ENCODE measurements at regions not wholly inside any gene's neighbourhood (a gene's known extent, or its start where the extent isn't known, plus 50 kb on each side); places are given as distances from the start of the nearest gene placed in this dataset.

DNA sequence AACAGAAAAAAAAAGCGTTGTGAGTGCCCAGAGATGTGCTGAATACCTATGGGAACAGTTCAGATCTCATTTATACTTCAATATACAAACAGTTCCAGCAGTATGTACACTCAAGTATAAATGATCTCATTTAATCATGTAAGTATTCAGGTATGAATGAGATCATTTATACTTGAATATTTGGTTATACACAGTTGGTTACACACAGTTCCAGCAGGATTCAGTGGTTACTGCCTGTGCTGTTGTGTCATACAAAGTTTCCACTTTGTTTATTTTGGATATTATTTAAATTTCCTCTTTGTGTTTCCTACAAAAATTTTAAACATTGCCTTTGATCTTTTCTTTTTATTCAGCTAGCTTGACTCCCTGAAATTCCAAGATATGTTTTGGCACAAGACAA lies 293.5 kb upstream of the SLC39A10 start (continued):
- TF ChIP-seq MXD4 (CRISPR knock-in tag; IDR thresholded peaks at IDR 0.05; ENCODE audit: borderline replicate concordance), result no peak

DNA sequence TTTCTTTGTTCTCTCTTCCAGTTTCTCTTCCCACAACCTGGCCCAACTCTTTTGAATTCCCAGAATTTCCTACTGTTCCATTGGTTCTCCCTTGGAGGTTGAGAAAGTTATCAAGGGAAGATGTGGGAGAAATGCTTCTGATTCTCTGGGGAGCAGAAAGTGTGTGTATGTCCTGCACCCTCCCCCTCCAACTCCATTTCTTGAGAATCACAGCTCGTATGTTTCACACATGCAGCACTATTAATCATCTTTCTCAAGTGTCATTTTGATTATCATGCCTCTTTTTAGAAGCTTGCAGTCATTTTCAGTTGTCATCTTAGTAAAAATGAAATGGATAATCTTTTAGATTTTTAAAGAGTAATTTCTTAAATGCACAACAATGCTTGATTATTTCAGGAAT lies 296.8 kb upstream of the SLC39A10 start:
- Mint-ChIP-seq H3K9me3 (peaks cover 25% of the 10 kb centered on the region), H3K27ac (no peak overlapping the region), H3K36me3 (no peaks in the 10 kb centered on the region), H3K4me1 (no peaks in the 10 kb centered on the region), H3K4me3 (no peak overlapping the region), H3K27me3 (ENCODE audit: low read depth) (no peaks in the 10 kb centered on the region)
- ATAC-seq, result no peak
- TF ChIP-seq, protein P1, sequence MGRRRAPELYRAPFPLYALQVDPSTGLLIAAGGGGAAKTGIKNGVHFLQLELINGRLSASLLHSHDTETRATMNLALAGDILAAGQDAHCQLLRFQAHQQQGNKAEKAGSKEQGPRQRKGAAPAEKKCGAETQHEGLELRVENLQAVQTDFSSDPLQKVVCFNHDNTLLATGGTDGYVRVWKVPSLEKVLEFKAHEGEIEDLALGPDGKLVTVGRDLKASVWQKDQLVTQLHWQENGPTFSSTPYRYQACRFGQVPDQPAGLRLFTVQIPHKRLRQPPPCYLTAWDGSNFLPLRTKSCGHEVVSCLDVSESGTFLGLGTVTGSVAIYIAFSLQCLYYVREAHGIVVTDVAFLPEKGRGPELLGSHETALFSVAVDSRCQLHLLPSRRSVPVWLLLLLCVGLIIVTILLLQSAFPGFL (CRISPR knock-in tag; IDR thresholded peaks at IDR 0.05; ENCODE audit: borderline replicate concordance), result no peak
- no peak for TF ChIP-seq ETV6 (CRISPR knock-in tag; IDR thresholded peaks at IDR 0.05)
- TF ChIP-seq HMGA2 (CRISPR knock-in tag; IDR thresholded peaks at IDR 0.05), result no peak
- TF ChIP-seq IRF2 (CRISPR knock-in tag; IDR thresholded peaks at IDR 0.05; ENCODE audit: borderline replicate concordance, low read depth), result no peak
- TF ChIP-seq, protein P2, sequence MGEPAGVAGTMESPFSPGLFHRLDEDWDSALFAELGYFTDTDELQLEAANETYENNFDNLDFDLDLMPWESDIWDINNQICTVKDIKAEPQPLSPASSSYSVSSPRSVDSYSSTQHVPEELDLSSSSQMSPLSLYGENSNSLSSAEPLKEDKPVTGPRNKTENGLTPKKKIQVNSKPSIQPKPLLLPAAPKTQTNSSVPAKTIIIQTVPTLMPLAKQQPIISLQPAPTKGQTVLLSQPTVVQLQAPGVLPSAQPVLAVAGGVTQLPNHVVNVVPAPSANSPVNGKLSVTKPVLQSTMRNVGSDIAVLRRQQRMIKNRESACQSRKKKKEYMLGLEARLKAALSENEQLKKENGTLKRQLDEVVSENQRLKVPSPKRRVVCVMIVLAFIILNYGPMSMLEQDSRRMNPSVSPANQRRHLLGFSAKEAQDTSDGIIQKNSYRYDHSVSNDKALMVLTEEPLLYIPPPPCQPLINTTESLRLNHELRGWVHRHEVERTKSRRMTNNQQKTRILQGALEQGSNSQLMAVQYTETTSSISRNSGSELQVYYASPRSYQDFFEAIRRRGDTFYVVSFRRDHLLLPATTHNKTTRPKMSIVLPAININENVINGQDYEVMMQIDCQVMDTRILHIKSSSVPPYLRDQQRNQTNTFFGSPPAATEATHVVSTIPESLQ (CRISPR knock-in tag; IDR thresholded peaks at IDR 0.05), result no peak
- no peak for TF ChIP-seq ZNF232 (CRISPR knock-in tag; IDR thresholded peaks at IDR 0.05)
- TF ChIP-seq OVOL2 (CRISPR knock-in tag; IDR thresholded peaks at IDR 0.05; ENCODE audit: borderline replicate concordance), result no peak
- no peak for TF ChIP-seq ZNF416 (CRISPR knock-in tag; IDR thresholded peaks at IDR 0.05)
- TF ChIP-seq TCF7 (CRISPR knock-in tag; IDR thresholded peaks at IDR 0.05; ENCODE audit: low read depth), result no peak
- TF ChIP-seq ZNF263 (CRISPR knock-in tag; IDR thresholded peaks at IDR 0.05; ENCODE audit: low read depth), result no peak
- TF ChIP-seq, protein P3, sequence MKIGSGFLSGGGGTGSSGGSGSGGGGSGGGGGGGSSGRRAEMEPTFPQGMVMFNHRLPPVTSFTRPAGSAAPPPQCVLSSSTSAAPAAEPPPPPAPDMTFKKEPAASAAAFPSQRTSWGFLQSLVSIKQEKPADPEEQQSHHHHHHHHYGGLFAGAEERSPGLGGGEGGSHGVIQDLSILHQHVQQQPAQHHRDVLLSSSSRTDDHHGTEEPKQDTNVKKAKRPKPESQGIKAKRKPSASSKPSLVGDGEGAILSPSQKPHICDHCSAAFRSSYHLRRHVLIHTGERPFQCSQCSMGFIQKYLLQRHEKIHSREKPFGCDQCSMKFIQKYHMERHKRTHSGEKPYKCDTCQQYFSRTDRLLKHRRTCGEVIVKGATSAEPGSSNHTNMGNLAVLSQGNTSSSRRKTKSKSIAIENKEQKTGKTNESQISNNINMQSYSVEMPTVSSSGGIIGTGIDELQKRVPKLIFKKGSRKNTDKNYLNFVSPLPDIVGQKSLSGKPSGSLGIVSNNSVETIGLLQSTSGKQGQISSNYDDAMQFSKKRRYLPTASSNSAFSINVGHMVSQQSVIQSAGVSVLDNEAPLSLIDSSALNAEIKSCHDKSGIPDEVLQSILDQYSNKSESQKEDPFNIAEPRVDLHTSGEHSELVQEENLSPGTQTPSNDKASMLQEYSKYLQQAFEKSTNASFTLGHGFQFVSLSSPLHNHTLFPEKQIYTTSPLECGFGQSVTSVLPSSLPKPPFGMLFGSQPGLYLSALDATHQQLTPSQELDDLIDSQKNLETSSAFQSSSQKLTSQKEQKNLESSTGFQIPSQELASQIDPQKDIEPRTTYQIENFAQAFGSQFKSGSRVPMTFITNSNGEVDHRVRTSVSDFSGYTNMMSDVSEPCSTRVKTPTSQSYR (CRISPR knock-in tag; IDR thresholded peaks at IDR 0.05), result no peak
- no peak for TF ChIP-seq MXD4 (CRISPR knock-in tag; IDR thresholded peaks at IDR 0.05; ENCODE audit: borderline replicate concordance)
- TF ChIP-seq, protein P4, sequence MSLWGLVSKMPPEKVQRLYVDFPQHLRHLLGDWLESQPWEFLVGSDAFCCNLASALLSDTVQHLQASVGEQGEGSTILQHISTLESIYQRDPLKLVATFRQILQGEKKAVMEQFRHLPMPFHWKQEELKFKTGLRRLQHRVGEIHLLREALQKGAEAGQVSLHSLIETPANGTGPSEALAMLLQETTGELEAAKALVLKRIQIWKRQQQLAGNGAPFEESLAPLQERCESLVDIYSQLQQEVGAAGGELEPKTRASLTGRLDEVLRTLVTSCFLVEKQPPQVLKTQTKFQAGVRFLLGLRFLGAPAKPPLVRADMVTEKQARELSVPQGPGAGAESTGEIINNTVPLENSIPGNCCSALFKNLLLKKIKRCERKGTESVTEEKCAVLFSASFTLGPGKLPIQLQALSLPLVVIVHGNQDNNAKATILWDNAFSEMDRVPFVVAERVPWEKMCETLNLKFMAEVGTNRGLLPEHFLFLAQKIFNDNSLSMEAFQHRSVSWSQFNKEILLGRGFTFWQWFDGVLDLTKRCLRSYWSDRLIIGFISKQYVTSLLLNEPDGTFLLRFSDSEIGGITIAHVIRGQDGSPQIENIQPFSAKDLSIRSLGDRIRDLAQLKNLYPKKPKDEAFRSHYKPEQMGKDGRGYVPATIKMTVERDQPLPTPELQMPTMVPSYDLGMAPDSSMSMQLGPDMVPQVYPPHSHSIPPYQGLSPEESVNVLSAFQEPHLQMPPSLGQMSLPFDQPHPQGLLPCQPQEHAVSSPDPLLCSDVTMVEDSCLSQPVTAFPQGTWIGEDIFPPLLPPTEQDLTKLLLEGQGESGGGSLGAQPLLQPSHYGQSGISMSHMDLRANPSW (CRISPR knock-in tag; conservative IDR thresholded peaks at IDR 0.05; ENCODE audit: low read depth), result no peak
- TF ChIP-seq, protein P5, sequence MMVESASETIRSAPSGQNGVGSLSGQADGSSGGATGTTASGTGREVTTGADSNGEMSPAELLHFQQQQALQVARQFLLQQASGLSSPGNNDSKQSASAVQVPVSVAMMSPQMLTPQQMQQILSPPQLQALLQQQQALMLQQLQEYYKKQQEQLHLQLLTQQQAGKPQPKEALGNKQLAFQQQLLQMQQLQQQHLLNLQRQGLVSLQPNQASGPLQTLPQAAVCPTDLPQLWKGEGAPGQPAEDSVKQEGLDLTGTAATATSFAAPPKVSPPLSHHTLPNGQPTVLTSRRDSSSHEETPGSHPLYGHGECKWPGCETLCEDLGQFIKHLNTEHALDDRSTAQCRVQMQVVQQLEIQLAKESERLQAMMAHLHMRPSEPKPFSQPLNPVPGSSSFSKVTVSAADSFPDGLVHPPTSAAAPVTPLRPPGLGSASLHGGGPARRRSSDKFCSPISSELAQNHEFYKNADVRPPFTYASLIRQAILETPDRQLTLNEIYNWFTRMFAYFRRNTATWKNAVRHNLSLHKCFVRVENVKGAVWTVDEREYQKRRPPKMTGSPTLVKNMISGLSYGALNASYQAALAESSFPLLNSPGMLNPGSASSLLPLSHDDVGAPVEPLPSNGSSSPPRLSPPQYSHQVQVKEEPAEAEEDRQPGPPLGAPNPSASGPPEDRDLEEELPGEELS (CRISPR knock-in tag; IDR thresholded peaks at IDR 0.05), result no peak
- ChIA-PET POLR2A (interaction anchor here (0.6 kb wide), 1 partner anchor 227 kb away, joined by 5 read pairs; no protein-coding TSS in a partner anchor), CTCF (no interaction called here)
- no peak for DNase-seq (ENCODE audit: low spot score)

All from WTC11 (cell line).